DMS53 treated with DMSO at 0.1 percent for 48 hours (cell line): ENCODE measurements at regions not wholly inside any gene's neighbourhood (a gene's known extent, or its start where the extent isn't known, plus 50 kb on each side); places are given as distances from the start of the nearest gene placed in this dataset.

Experiments
- DNase-seq: peaks from one replicate; lab custom pipeline; 2025; ENCODE audit not compliant: unreplicated experiment; lab: John Stamatoyannopoulos, UW

- DNase-seq, result no peak
Measured at GRCh38 chr2:42910645-42911405, 118.4 kb upstream of the HAAO start.

DNA sequence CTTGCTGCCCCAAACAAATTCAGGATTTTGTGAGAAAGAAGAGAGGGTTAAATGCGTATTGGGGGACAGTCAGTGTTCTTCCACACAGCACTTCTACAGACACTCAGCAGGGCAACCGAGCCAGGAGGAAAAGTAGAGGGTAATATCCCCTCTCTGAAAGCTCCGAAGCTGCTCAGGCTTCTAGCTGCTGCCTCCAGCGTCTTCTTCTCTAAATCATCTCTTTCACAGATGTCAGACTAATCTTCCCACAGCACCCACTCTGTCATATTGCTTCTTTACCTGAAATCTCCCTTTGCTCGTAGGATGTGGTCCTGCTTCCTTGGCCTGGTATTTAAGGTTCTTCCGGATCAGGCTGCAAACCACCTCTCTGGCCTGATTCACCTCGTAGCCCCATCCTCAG lies 117.6 kb upstream of the HAAO start:
- DNase-seq, result no peak

DNA sequence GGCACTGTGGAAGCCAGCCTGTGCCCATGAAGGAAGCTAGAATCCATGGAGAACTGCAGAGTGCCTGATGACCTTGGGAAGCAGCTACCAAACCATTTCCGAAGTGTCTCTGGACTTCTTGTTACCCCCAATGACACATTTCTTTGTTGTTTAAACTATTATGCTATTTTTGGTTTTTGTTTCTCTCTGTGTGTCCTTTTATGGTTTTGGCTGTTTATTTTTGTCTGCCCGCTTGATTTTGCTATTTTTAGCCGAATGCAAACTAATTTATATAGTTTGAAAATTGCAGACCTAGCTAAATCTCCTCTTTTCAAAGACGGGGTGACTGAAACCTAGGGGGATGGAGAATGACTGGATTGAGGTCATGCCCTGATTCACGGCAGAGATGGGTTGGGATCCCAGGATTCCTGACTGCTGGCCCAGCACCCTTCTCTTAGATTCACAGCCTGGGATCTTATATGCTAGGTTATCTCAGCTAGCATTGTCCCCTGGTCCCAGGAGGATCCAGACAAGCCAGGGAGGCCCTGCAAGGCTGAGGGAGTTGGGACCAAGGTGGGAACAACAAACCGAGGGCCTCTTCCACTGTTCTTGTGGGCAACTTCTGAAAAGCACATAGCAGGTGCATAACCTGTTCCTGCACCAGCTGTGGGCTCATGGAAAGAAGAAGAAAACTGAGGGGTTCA lies 116.3 kb upstream of the HAAO start:
- DNase-seq, result no peak

DNA sequence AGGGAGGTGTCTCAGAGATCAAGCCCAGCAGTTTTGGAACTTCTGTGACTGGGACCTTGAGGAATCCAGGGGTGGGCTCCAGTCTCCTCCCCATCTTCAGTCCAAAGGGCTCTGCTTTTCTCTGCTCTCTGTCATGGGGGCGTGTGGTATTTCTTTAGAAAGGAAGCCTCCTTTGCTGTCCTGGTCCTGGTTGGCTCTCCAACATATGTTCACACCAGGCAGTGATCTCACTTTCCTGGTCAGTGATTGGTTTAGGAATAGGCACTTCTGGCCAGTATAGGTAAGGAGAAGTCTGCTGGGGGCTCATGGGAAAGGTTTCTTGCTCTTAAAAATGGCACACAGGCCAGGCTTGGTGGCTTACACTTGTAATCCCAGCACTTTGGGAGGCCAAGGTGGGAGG lies 115.5 kb upstream of the HAAO start:
- DNase-seq, result no peak

- no peak for DNase-seq
Measured at GRCh38 chr2:42906557-42907411, 114.4 kb upstream of the HAAO start.

GRCh38 chr2:42906111-42906556 lies 113.8 kb upstream of the HAAO start:
- DNase-seq, result no peak

DNA sequence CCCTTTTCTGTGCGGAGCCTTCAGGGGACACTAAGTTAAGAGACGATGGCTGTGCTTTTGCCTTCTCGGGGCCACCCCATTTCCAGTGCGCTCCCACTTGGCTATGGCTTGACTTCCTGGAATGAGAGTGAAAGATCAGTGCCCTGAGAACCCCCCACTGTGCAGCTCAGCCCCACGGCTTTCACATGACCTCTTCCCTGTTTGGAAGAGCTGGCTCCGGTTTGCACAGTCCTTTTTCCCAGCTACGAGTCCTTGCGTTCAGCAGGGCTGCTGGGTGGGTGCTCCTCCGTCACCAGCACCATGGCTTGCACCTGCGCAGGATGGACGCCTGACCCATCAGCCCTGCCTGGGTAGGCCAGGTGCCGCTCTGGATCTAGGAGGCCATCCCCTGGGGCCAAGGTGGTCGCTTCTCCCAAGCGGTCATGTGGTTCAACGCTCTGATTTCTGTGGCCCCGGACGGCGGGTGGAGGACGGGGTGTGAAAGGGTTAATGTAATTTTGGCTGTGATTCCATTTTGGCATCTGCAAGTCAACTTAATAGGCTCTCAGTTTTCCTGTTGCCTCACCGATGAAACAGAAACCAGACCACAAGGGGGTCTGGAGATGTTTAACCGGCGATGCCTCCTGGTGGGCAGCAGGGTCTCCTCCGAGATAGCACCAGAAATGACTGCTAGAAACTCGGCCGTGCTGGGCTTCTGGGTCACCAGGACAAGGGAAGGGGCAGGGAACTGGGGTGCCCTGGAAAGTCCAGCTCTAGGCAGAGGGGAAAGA lies 113.1 kb upstream of the HAAO start:
- no peak for DNase-seq

GRCh38 chr2:42904576-42904876 lies 112.1 kb upstream of the HAAO start:
- DNase-seq, result no peak

DNA sequence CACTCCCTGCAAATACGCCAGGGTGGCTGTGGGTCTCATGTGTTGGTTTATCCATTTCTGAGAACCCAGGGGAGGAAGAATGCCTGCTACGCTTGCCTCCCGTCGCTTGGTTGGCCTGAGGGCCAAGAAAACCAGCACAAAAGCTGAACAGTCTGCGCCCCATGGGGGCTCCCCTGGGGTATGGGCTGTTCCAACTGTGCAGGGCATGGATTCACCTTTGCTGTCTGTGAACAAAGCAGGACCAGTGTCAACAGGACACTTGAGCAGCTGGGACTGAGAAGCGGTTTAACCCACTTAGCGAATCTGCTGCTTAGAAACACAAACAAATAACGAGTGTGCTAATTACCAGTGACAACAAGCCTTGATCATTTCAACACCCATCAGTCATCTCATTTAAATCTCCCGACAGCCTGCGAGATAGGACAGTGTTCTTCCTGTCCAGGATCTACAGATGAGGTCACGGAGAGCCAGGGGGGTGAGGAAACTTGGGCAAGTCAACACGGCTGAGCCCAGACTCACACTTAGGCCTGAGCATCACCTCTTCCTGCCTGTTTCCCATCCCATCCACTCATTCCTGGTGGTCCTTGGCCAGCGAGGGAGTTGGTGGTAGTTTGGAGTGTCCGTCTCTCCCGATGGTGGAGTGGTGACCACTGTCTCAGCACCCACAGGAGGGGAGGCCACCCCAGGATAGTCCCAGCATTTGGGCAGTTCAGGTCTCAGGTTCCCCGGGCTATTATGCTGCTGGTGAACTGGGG lies 111.6 kb upstream of the HAAO start:
- DNase-seq, result no peak

GRCh38 chr2:42902939-42903709 lies 110.7 kb upstream of the HAAO start:
- no peak for DNase-seq

GRCh38 chr2:42901076-42901640 lies 108.8 kb upstream of the HAAO start:
- no peak for DNase-seq

GRCh38 chr2:42900289-42900891 lies 108.0 kb upstream of the HAAO start:
- no peak for DNase-seq

DNA sequence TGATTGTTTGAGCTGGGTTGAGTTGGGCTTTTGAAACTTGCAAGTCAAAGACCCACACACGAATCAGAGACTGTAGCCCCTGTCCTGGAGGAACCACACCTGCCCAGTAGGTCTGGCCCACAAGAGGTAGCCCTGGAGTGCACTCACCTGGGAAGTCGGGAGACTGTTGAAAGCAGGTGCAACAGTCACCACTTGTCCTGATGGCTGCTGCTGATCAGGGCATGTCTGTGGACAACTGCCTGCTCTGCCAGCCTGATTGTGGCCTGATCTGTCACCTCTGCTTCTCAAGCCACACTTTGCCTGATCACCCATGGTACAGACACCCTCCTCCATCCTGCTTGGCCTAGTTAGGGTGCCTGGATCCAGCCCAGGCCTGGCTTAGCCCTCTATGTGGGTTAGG lies 105.0 kb upstream of the HAAO start:
- DNase-seq, result no peak

DNA sequence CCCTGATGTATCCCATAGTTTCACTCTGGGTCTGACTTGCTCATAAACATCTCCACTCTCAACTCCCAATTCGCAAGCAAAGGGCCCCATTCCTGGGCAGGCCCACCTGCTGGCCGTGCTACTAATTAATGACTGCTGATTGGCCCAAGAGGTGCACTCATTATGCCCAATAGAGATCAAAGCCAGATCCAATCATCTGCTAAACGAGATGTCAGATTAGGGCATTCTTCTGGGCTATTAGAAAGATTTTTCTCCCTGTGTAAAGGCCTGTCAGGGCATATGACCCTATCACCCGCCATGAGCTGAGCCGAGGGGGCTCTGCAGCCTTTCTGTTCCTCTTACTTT lies 103.4 kb upstream of the HAAO start:
- DNase-seq, result no peak

- DNase-seq, result no peak
Measured at GRCh38 chr2:42895134-42895790, 102.9 kb upstream of the HAAO start.

- no peak for DNase-seq
Measured at GRCh38 chr2:42893047-42893758, 100.8 kb upstream of the HAAO start.

- no peak for DNase-seq
Measured at GRCh38 chr2:42890791-42891355, 98.5 kb upstream of the HAAO start.
